Fibroblast of the aortic adventitia (primary cell): ENCODE measurements at regions not wholly inside any gene's neighbourhood (a gene's known extent, or its start where the extent isn't known, plus 50 kb on each side); places are given as distances from the start of the nearest gene placed in this dataset.
"Not testable (repeated sequence)": the region's sequence is repeated elsewhere in the genome, so short reads cannot be mapped to it uniquely, and the experiment has no call there.

Experiments used
- DNase-seq: peaks from one replicate; pipeline ENCODE4 v3.0.0-alpha.2; 2010; ENCODE audit warnings: low read depth
- H3K4me3 ChIP-seq: 2 replicates; pipeline ENCODE4 v1.5.1; 2011; ENCODE audit warnings: low read depth, mild to moderate bottlenecking, control low read depth, low read length, moderate library complexity
- CTCF ChIP-seq: IDR thresholded peaks from 2 replicates; pipeline ENCODE4 v1.5.1; 2011; ENCODE audit warnings: mild to moderate bottlenecking, low read length, control low read depth, inconsistent platforms; ENCODE audit not compliant: insufficient read depth

GRCh38 chr7:50251765-50252164 is 52.8 kb upstream of the IKZF1 start:
- DNase-seq: no peak
- no peak for TF ChIP-seq CTCF
- no peak overlapping the region for H3K4me3 ChIP-seq

- TF ChIP-seq CTCF: no peak
- no peak overlapping the region for H3K4me3 ChIP-seq
- no peak for DNase-seq
Measured at GRCh38 chr7:50246551-50246950, 58.0 kb upstream of the IKZF1 start.

- not testable (repeated sequence) for H3K4me3 ChIP-seq, DNase-seq
Measured at GRCh38 chr7:50242111-50242510, 62.4 kb upstream of the IKZF1 start.

- H3K4me3 ChIP-seq, DNase-seq: not testable (repeated sequence)
Measured at GRCh38 chr7:50240699-50241098, 63.8 kb upstream of the IKZF1 start.

GRCh38 chr7:50229964-50230363 is 74.6 kb upstream of the IKZF1 start:
- H3K4me3 ChIP-seq: no peak overlapping the region
- TF ChIP-seq CTCF: peak; percentile 19
- no peak for DNase-seq

GRCh38 chr7:50228148-50228547 is 76.4 kb upstream of the IKZF1 start:
- DNase-seq: no peak
- TF ChIP-seq CTCF: no peak
- no peak overlapping the region for H3K4me3 ChIP-seq

- no peak for TF ChIP-seq CTCF
- DNase-seq: no peak
- H3K4me3 ChIP-seq: no peak overlapping the region
Measured at GRCh38 chr7:50227726-50228125, 76.8 kb upstream of the IKZF1 start.

GRCh38 chr7:50226669-50227068 is 77.8 kb upstream of the IKZF1 start:
- H3K4me3 ChIP-seq: no peak overlapping the region
- TF ChIP-seq CTCF: no peak
- DNase-seq: no peak
